ENCODE measurements at regions not wholly inside any gene's neighbourhood (a gene's known extent, or its start where the extent isn't known, plus 50 kb on each side); places are given as distances from the start of the nearest gene placed in this dataset.

GRCh38 chr10:21056461-21056860 is 159.3 kb upstream of the NEBL start:
- WGBS, 2 experiments (ENCODE audit: extremely low coverage in 1 of 2, insufficient coverage in 1 of 2, insufficient read length in 1 of 2, insufficient replicate concordance in 2 of 2, low coverage in 1 of 2, low lambda C conversion rate in 2 of 2, missing lambda C conversion rate in 1 of 2): 75% methylated on average over 4 of the region's 4 CpGs; no CpG with 5 or more reads in 1 of the 2 experiments
- POLR2A ChIA-PET (ENCODE audit: partially characterized antibody): no interaction called here
- no peak for FAIRE-seq

More at GRCh38 chr10:21056461-21056860, 159.3 kb upstream of the NEBL start:
- Histone ChIP-seq H2BK5ac (ENCODE audit: low read depth, low read length) (no peak overlapping the region), H3K79me1 (ENCODE audit: low read depth, low read length) (no peaks in the 10 kb centered on the region), H3K4me1 (replicated peaks in 1 of 4; ENCODE audit: control insufficient read depth in 3 of 4, insufficient read depth in 4 of 4, low read length in 3 of 4) (no peaks in the 10 kb centered on the region; a peak in 2 of 7 replicates), H3K23me2 (ENCODE audit: low read depth, low read length) (no peaks in the 10 kb centered on the region), H3K79me2 (ENCODE audit: control insufficient read depth in 1 of 2, insufficient read depth in 2 of 2, low read length in 2 of 2) (no peaks in the 10 kb centered on the region), H2BK120ac (replicated peaks; ENCODE audit: low read depth, low read length) (no peak overlapping the region), H3K4ac (replicated peaks; ENCODE audit: insufficient read length, low read depth, low read length) (no peak overlapping the region), H3K9me3 (ENCODE audit: insufficient read depth in 2 of 2, low read depth in 1 of 2, low read length in 1 of 2) (peaks cover 5 to 6% of the 10 kb centered on the region in 2 experiments; a peak in 2 of 4 replicates), H3K18ac (ENCODE audit: extremely low read depth, low read length) (no peak overlapping the region), H3K4me3 (ENCODE audit: extremely low read depth in 1 of 4, insufficient read depth in 2 of 4, low read depth in 3 of 4, low read length in 4 of 4) (no peak overlapping the region), H3K56ac (replicated peaks; ENCODE audit: insufficient read length, low read depth, low read length) (no peak overlapping the region), H2BK15ac (ENCODE audit: low read length) (no peak overlapping the region), H3K14ac (ENCODE audit: insufficient read length) (no peak overlapping the region), H4K8ac (ENCODE audit: extremely low read depth, insufficient read depth, low read length) (no peak overlapping the region), H3K36me3 (ENCODE audit: control insufficient read depth in 2 of 4, insufficient read depth in 4 of 4, low read length in 3 of 4) (no peaks in the 10 kb centered on the region; a peak in 1 of 8 replicates), H2BK20ac (ENCODE audit: low read length) (no peak overlapping the region), H4K91ac (replicated peaks; ENCODE audit: insufficient read length, low read length) (no peak overlapping the region), H2BK12ac (ENCODE audit: low read depth, low read length) (no peak overlapping the region), H3K27ac (ENCODE audit: low read depth, low read length) (no peak overlapping the region), H3K23ac (ENCODE audit: insufficient read length) (no peak overlapping the region), H4K20me1 (replicated peaks in 1 of 2; ENCODE audit: control insufficient read depth in 1 of 2, insufficient read depth in 2 of 2, low read length in 2 of 2) (no peaks in the 10 kb centered on the region), H4K5ac (ENCODE audit: insufficient read length, low read depth, low read length) (no peak overlapping the region), H3K27me3 (replicated peaks in 1 of 4; ENCODE audit: control insufficient read depth in 3 of 4, extremely low read depth in 1 of 4, insufficient read depth in 3 of 4, low read length in 3 of 4) (no peaks in the 10 kb centered on the region), H3K4me2 (ENCODE audit: insufficient read depth in 1 of 2, low read depth in 2 of 2, low read length in 2 of 2) (no peak overlapping the region), H2AK5ac (ENCODE audit: low read depth, low read length) (no peak overlapping the region), H2AFZ (ENCODE audit: low read length) (no peak overlapping the region), H3K9ac (replicated peaks in 1 of 4; ENCODE audit: extremely low read depth in 1 of 4, low read depth in 3 of 4, low read length in 3 of 4) (no peak overlapping the region)
- CTCF ChIA-PET (ENCODE audit: partially characterized antibody): interaction anchor here (1.1 to 1.2 kb wide), 2 partner anchors 22 to 35 kb away, joined by 4 read pairs; no protein-coding TSS in a partner anchor
- DNase-seq (ENCODE audit: low read depth in 1 of 2, low spot score in 2 of 2): no peak
- TF ChIP-seq SUZ12 (IDR thresholded peaks at IDR 0.05; ENCODE audit: low read length): no peak
- TF ChIP-seq RAD21 (IDR thresholded peaks at IDR 0.05 in 1 of 2, conservative IDR thresholded peaks at IDR 0.05 in 1 of 2; ENCODE audit: low read depth in 2 of 2, low read length in 2 of 2): no peak
- TF ChIP-seq MAX (IDR thresholded peaks at IDR 0.05): no peak
